OCI-LY1 (cell line): ENCODE measurements at regions not wholly inside any gene's neighbourhood (a gene's known extent, or its start where the extent isn't known, plus 50 kb on each side); places are given as distances from the start of the nearest gene placed in this dataset.

Experiments
- H2AFZ ChIP-seq: fragments of 200-600 bp; sonication (generic), shearing (Covaris generic); 2 replicates; pipeline ENCODE4 v1.6.0; 2014; ENCODE audit warnings: antibody characterized with exemption, mild to moderate bottlenecking, low read length
- H3F3A ChIP-seq: fragments of 200-600 bp; sonication (generic), shearing (Covaris generic); 2 replicates; pipeline ENCODE4 v1.6.0; 2014; ENCODE audit warnings: mild to moderate bottlenecking, antibody characterized with exemption, low read length, moderate library complexity; ENCODE audit not compliant: insufficient read depth
- H3K27ac ChIP-seq: fragments of 200-600 bp; sonication (generic); 2 replicates; pipeline ENCODE4 v1.5.1; 2014; ENCODE audit warnings: low read length, mixed run types, mild to moderate bottlenecking, low read depth; ENCODE audit not compliant: poor library complexity, severe bottlenecking
- H3K27me3 ChIP-seq: fragments of 200-600 bp; sonication (generic); 2 replicates; pipeline ENCODE4 v1.6.0; 2014; ENCODE audit warnings: antibody characterized with exemption, mild to moderate bottlenecking, low read length, moderate library complexity; ENCODE audit not compliant: insufficient read depth
- H3K36me3 ChIP-seq: fragments of 200-600 bp; sonication (generic); 2 replicates; pipeline ENCODE4 v1.6.1; 2014; ENCODE audit warnings: mild to moderate bottlenecking, antibody characterized with exemption, low read length, moderate library complexity, mixed read lengths; ENCODE audit not compliant: insufficient read depth
- H3K4me1 ChIP-seq: fragments of 200-600 bp; sonication (generic); 2 replicates; pipeline ENCODE4 v1.5.1; 2014; ENCODE audit warnings: mild to moderate bottlenecking, low read length, moderate library complexity; ENCODE audit not compliant: insufficient read depth, severe bottlenecking
- H3K4me2 ChIP-seq: fragments of 200-600 bp; sonication (generic), shearing (Covaris generic); 2 replicates; pipeline ENCODE4 v1.6.1; 2014; ENCODE audit warnings: low read length
- H3K4me3 ChIP-seq: fragments of 200-600 bp; sonication (generic); 2 replicates; pipeline ENCODE4 v1.5.1; 2014; ENCODE audit warnings: low read length, low read depth, mild to moderate bottlenecking, mixed read lengths; ENCODE audit not compliant: poor library complexity, severe bottlenecking
- H3K79me2 ChIP-seq: fragments of 200-600 bp; shearing (Covaris generic); 2 replicates; pipeline ENCODE4 v1.6.1; 2016; ENCODE audit warnings: mixed run types, low read length, mixed read lengths; ENCODE audit not compliant: insufficient read depth
- H3K9ac ChIP-seq: fragments of 200-600 bp; sonication (generic), shearing (Covaris generic); 2 replicates; pipeline ENCODE4 v1.6.1; 2014; ENCODE audit warnings: mild to moderate bottlenecking, low read length, mixed read lengths
- H3K9me2 ChIP-seq: fragments of 200-600 bp; sonication (generic), shearing (Covaris generic); 2 replicates; pipeline ENCODE4 v1.6.1; 2014; ENCODE audit warnings: low read depth, mild to moderate bottlenecking, low read length, mixed read lengths
- H3K9me3 ChIP-seq: fragments of 200-600 bp; shearing (Covaris generic); 2 replicates; pipeline ENCODE4 v1.6.1; 2014; ENCODE audit warnings: low read length, mixed read lengths
- H4K20me1 ChIP-seq: fragments of 200-600 bp; sonication (generic), shearing (Covaris generic); 2 replicates; pipeline ENCODE4 v1.6.0; 2016; ENCODE audit warnings: mild to moderate bottlenecking, low read length; ENCODE audit not compliant: insufficient read depth
- CTCF ChIP-seq: fragments of 200-600 bp; sonication (generic), shearing (Covaris generic); IDR thresholded peaks from 2 replicates; pipeline ENCODE4 v1.5.1; 2017; ENCODE audit warnings: mild to moderate bottlenecking, antibody characterized with exemption, low read length, moderate library complexity, mixed read lengths
- EZH2 ChIP-seq: fragments of 200-600 bp; sonication (generic), shearing (Covaris generic); IDR thresholded peaks from 2 replicates; pipeline ENCODE4 v1.8.0; 2017; ENCODE audit warnings: borderline replicate concordance, mixed run types, mild to moderate bottlenecking, antibody characterized with exemption, low read length, moderate library complexity, mixed read lengths

GRCh38 chr2:52959801-52960200, 807.8 kb upstream of the CHAC2 start:
- no peak overlapping the region for H3K27ac ChIP-seq
- no peaks in the 10 kb centered on the region for H3F3A ChIP-seq
- no peaks in the 10 kb centered on the region for H3K9me2 ChIP-seq
- H2AFZ ChIP-seq, result no peak overlapping the region
- no peak overlapping the region for H3K4me2 ChIP-seq
- no peaks in the 10 kb centered on the region for H3K4me1 ChIP-seq
- no peak overlapping the region for H3K9ac ChIP-seq
- TF ChIP-seq EZH2 (no peak), CTCF (no peak)
- H3K9me3 ChIP-seq, result no peaks in the 10 kb centered on the region
- H3K27me3 ChIP-seq, result no peaks in the 10 kb centered on the region
- H4K20me1 ChIP-seq, result no peaks in the 10 kb centered on the region
- H3K79me2 ChIP-seq, result no peaks in the 10 kb centered on the region
- H3K36me3 ChIP-seq, result no peaks in the 10 kb centered on the region
- no peak overlapping the region for H3K4me3 ChIP-seq

GRCh38 chr2:52956766-52957165, 810.8 kb upstream of the CHAC2 start:
- no peaks in the 10 kb centered on the region for H3K79me2 ChIP-seq
- TF ChIP-seq EZH2 (no peak), CTCF (peak; percentile 21; the same call in 1 of the 2 replicates)

GRCh38 chr2:52956118-52956517, 811.5 kb upstream of the CHAC2 start:
- Histone ChIP-seq H3K4me3 (no peak overlapping the region), H3K4me1 (no peaks in the 10 kb centered on the region), H4K20me1 (no peaks in the 10 kb centered on the region), H3K79me2 (no peaks in the 10 kb centered on the region), H3K4me2 (no peak overlapping the region), H3K36me3 (no peaks in the 10 kb centered on the region), H3K27ac (no peak overlapping the region), H3K9me2 (no peaks in the 10 kb centered on the region), H3K9ac (no peak overlapping the region), H3K9me3 (no peaks in the 10 kb centered on the region), H2AFZ (no peak overlapping the region), H3K27me3 (no peaks in the 10 kb centered on the region), H3F3A (no peaks in the 10 kb centered on the region)
- TF ChIP-seq CTCF (no peak), EZH2 (no peak)

More at GRCh38 chr2:52956766-52957165, 810.8 kb upstream of the CHAC2 start:
- Histone ChIP-seq H3K4me3 (no peak overlapping the region), H2AFZ (no peak overlapping the region), H3K4me1 (no peaks in the 10 kb centered on the region), H4K20me1 (no peaks in the 10 kb centered on the region), H3F3A (no peaks in the 10 kb centered on the region), H3K27ac (no peak overlapping the region), H3K9me2 (no peaks in the 10 kb centered on the region), H3K9ac (no peak overlapping the region), H3K36me3 (no peaks in the 10 kb centered on the region), H3K9me3 (no peaks in the 10 kb centered on the region), H3K4me2 (no peak overlapping the region), H3K27me3 (no peaks in the 10 kb centered on the region)
